Upper lobe of left lung (tissue), 4 donors: ENCODE measurements at regions not wholly inside any gene's neighbourhood (a gene's known extent, or its start where the extent isn't known, plus 50 kb on each side); places are given as distances from the start of the nearest gene placed in this dataset.

ENCODE experiments used
- CTCF ChIP-seq, 6 experiments: fragments of 450-650 bp in 4 of 6; fragments of 200-600 bp in 2 of 6; sonication (generic) in 2 of 6; IDR thresholded peaks; one replicate each; pipeline ENCODE4 v1.5.1; 2016 to 2019; ENCODE audit warnings: antibody characterized with exemption in 6 of 6
- EP300 ChIP-seq, 4 donors: sonication (generic); formaldehyde crosslinking; IDR thresholded peaks; one replicate each; pipeline ENCODE4 v1.5.1; 2017; ENCODE audit warnings: antibody characterized with exemption in 4 of 4, control low read depth in 2 of 4
- POLR2A ChIP-seq, 4 donors: fragments of 450-650 bp; IDR thresholded peaks; one replicate each; pipeline ENCODE4 v1.5.1; 2016 to 2017; ENCODE audit warnings: antibody characterized with exemption in 4 of 4, mild to moderate bottlenecking in 2 of 4
- POLR2AphosphoS5 ChIP-seq, 2 donors: sonication (generic); formaldehyde crosslinking; IDR thresholded peaks; one replicate each; pipeline ENCODE4 v1.5.1; 2017; ENCODE audit warnings: antibody characterized with exemption in 2 of 2

GRCh38 chr12:113689047-113689610 is 217.5 kb upstream of the LHX5 start:
- no peak for TF ChIP-seq EP300 (IDR thresholded peaks at IDR 0.05)
- no peak for TF ChIP-seq CTCF (IDR thresholded peaks at IDR 0.05)
- TF ChIP-seq POLR2AphosphoS5 (IDR thresholded peaks at IDR 0.05): no peak
- no peak for TF ChIP-seq POLR2A (IDR thresholded peaks at IDR 0.05)
